ENCODE measurements at regions not wholly inside any gene's neighbourhood (a gene's known extent, or its start where the extent isn't known, plus 50 kb on each side); places are given as distances from the start of the nearest gene placed in this dataset.

DNA sequence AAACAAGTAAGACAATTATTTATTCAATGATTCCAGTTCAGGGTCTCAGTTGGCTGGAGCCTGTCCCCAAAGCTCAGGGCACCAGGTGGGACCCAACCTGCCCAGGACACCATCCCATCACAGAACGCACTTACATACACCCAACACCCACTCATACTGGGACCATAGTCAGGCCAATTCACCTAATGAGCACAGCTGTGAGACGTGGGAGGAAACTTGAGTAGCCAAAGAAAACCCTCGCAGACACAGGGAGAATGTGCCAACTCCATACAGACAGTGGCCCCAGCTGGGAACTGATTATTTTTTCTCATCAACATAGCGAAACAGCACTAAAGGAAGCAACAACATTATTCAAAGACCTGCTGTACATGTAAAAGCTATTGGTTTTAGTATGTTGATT lies 58.6 kb upstream of the DOK5 start (continued):
- TF ChIP-seq BACH1 (IDR thresholded peaks at IDR 0.05; ENCODE audit: low read length) (no peak), EGR1 (IDR thresholded peaks at IDR 0.05; ENCODE audit: borderline replicate concordance, low read depth, low read length) (no peak), CHD1 (IDR thresholded peaks at IDR 0.05; ENCODE audit: low read depth, low read length) (no peak), NRF1 (IDR thresholded peaks at IDR 0.05; ENCODE audit: low read depth, low read length) (no peak), FOSL1 (IDR thresholded peaks at IDR 0.05; ENCODE audit: insufficient read depth, low read depth, low read length) (no peak), TCF12 (IDR thresholded peaks at IDR 0.05; ENCODE audit: low read depth, low read length) (no peak), YY1 (IDR thresholded peaks at IDR 0.05; ENCODE audit: low read depth, low read length) (no peak)

Data from H1 (cell line).